ENCODE measurements at regions not wholly inside any gene's neighbourhood (a gene's known extent, or its start where the extent isn't known, plus 50 kb on each side); places are given as distances from the start of the nearest gene placed in this dataset.

DNA sequence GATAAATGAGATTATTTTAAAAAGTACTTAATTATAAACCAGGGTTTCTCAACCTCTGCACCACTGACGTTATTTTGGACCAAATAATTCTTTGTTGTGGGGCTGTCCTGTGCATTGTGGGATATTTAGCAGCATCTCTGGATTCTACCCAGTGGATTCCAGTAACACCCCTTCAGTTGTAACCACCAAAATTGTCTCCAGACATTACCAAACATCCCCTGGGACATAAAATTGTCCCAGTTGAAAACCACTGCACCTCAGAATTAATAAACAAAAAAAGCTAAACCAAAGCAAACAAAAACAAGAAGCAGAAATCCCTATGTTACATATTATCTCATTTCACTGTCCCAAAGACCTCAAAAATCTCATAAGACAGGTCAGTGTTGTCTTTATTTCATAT is 54.2 kb upstream of the GIMD1 start:
- Histone ChIP-seq H3K27ac (ENCODE audit: low read depth in 1 of 2, low read length in 2 of 2) (no peak overlapping the region), H3K4me1 (ENCODE audit: insufficient read depth, low read length) (no peaks in the 10 kb centered on the region), H3K9me3 (ENCODE audit: control insufficient read depth in 1 of 2, insufficient read depth in 1 of 2, low read length in 2 of 2) (no peaks in the 10 kb centered on the region), H3K36me3 (ENCODE audit: insufficient read depth, low read length) (no peaks in the 10 kb centered on the region), H3K27me3 (ENCODE audit: control insufficient read depth in 1 of 2, insufficient read depth in 2 of 2, low read length in 2 of 2) (no peaks in the 10 kb centered on the region), H3K4me3 (ENCODE audit: low read length) (no peak overlapping the region)
- ChIA-PET POLR2A (no interaction called here), CTCF (no interaction called here)
- DNase-seq (no peak), ATAC-seq (ENCODE audit: poor library complexity) (no peak)
- intact Hi-C loops (cut with DNase I, micrococcal nuclease): no loop called here
- H3K4me3 Mint-ChIP-seq: no peak overlapping the region
- H3K27me3 Mint-ChIP-seq: peaks cover 5% of the 10 kb centered on the region
- TF ChIP-seq, protein P1, sequence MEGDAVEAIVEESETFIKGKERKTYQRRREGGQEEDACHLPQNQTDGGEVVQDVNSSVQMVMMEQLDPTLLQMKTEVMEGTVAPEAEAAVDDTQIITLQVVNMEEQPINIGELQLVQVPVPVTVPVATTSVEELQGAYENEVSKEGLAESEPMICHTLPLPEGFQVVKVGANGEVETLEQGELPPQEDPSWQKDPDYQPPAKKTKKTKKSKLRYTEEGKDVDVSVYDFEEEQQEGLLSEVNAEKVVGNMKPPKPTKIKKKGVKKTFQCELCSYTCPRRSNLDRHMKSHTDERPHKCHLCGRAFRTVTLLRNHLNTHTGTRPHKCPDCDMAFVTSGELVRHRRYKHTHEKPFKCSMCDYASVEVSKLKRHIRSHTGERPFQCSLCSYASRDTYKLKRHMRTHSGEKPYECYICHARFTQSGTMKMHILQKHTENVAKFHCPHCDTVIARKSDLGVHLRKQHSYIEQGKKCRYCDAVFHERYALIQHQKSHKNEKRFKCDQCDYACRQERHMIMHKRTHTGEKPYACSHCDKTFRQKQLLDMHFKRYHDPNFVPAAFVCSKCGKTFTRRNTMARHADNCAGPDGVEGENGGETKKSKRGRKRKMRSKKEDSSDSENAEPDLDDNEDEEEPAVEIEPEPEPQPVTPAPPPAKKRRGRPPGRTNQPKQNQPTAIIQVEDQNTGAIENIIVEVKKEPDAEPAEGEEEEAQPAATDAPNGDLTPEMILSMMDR (IDR thresholded peaks at IDR 0.05): no peak
- no peak overlapping the region for H3K27ac Mint-ChIP-seq
- H3K9me3 Mint-ChIP-seq: no peaks in the 10 kb centered on the region
- no peaks in the 10 kb centered on the region for H3K4me1 Mint-ChIP-seq (ENCODE audit: low read depth)
- no peaks in the 10 kb centered on the region for H3K36me3 Mint-ChIP-seq (ENCODE audit: low read depth)

DNA sequence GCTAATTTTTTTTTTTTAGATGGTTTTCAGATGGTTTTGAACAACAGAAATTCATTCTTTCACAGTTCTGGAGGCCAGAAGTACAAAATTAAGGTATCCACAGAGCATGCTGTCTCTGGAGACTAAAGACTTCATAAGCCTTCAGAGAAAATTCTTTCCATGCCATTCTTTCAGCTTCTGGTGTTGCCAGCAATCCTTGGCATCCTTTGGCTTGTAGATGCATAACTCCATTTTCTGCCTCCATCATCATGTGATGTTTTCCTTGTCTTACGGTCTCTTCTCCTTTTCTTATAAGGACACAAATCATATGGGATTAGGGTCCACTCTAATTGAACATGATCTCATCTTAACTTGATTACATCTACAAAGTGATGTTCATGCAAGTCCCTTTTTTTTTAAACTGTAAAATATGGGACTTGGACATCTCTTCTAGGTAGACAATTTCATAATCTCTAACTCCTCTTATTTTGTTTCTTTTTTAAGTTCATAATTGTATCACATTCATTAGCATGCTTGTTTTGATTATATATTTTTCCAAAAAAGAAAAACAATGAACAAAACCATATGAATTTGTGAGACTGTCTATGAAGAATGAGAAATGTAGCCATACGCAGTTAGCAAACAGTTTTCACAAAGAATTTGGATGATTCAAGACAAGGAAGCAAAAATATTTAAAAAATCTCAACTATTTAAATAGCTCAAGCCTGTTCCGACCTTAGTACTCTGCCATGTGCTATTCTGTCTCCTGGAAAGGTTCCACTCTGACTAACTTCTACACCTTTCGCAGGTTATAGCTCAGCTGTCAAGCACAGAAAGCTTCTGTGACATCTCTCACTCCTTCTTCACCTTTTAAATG is 53.1 kb upstream of the GIMD1 start:
- H3K9me3 ChIP-seq (ENCODE audit: control insufficient read depth in 1 of 2, insufficient read depth in 1 of 2, low read length in 2 of 2): no peaks in the 10 kb centered on the region
- H3K36me3 ChIP-seq (ENCODE audit: insufficient read depth, low read length): no peaks in the 10 kb centered on the region
- no peak overlapping the region for H3K4me3 ChIP-seq (ENCODE audit: low read length)
- Mint-ChIP-seq H3K9me3 (no peaks in the 10 kb centered on the region), H3K4me3 (no peak overlapping the region), H3K27ac (no peak overlapping the region), H3K36me3 (ENCODE audit: low read depth) (no peaks in the 10 kb centered on the region), H3K27me3 (peaks cover 5% of the 10 kb centered on the region), H3K4me1 (ENCODE audit: low read depth) (no peaks in the 10 kb centered on the region)
- DNase-seq (no peak), ATAC-seq (ENCODE audit: poor library complexity) (no peak)
- TF ChIP-seq, protein P1 (IDR thresholded peaks at IDR 0.05): no peak
- CTCF ChIA-PET: no interaction called here
- POLR2A ChIA-PET: no interaction called here
- intact Hi-C loops (cut with DNase I, micrococcal nuclease): no loop called here
- no peaks in the 10 kb centered on the region for H3K27me3 ChIP-seq (ENCODE audit: control insufficient read depth in 1 of 2, insufficient read depth in 2 of 2, low read length in 2 of 2)
- no peaks in the 10 kb centered on the region for H3K4me1 ChIP-seq (ENCODE audit: insufficient read depth, low read length)
- H3K27ac ChIP-seq (ENCODE audit: low read depth in 1 of 2, low read length in 2 of 2): no peak overlapping the region

DNA sequence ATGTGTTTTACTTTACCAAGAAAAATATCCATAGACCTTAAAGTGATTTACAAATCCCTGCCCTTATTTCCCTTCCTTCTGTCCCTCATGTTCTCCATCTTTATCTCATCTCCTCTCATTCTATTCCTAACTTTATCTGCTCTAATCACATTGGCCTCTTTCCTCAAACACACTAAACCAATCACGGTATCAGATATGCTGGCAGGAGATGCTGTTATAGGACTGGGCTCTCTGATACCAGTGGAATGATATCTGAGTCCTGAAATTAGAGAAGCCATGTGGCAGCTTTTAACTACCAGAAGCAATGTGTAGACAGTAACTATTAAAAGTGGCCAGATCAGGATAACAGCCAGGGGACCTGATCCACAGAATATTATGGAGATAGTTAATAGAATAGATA is 49.9 kb upstream of the GIMD1 start:
- no peaks in the 10 kb centered on the region for H3K36me3 ChIP-seq (ENCODE audit: insufficient read depth, low read length)
- intact Hi-C loops (cut with DNase I, micrococcal nuclease): no loop called here
- ChIA-PET CTCF (no interaction called here), POLR2A (no interaction called here)
- no peak for ATAC-seq (ENCODE audit: poor library complexity)
- TF ChIP-seq, protein P1 (IDR thresholded peaks at IDR 0.05): no peak
- no peak overlapping the region for H3K4me3 ChIP-seq (ENCODE audit: low read length)
- Mint-ChIP-seq H3K27me3 (peaks cover 10% of the 10 kb centered on the region), H3K27ac (no peak overlapping the region), H3K9me3 (no peaks in the 10 kb centered on the region), H3K4me3 (no peak overlapping the region), H3K4me1 (ENCODE audit: low read depth) (no peaks in the 10 kb centered on the region), H3K36me3 (ENCODE audit: low read depth) (no peaks in the 10 kb centered on the region)
- no peak for DNase-seq
- H3K27ac ChIP-seq (ENCODE audit: low read depth in 1 of 2, low read length in 2 of 2): no peak overlapping the region
- no peaks in the 10 kb centered on the region for H3K9me3 ChIP-seq (ENCODE audit: control insufficient read depth in 1 of 2, insufficient read depth in 1 of 2, low read length in 2 of 2)
- no peaks in the 10 kb centered on the region for H3K4me1 ChIP-seq (ENCODE audit: insufficient read depth, low read length)
- no peaks in the 10 kb centered on the region for H3K27me3 ChIP-seq (ENCODE audit: control insufficient read depth in 1 of 2, insufficient read depth in 2 of 2, low read length in 2 of 2)
